ENCODE measurements at regions not wholly inside any gene's neighbourhood (a gene's known extent, or its start where the extent isn't known, plus 50 kb on each side); places are given as distances from the start of the nearest gene placed in this dataset.

DNA sequence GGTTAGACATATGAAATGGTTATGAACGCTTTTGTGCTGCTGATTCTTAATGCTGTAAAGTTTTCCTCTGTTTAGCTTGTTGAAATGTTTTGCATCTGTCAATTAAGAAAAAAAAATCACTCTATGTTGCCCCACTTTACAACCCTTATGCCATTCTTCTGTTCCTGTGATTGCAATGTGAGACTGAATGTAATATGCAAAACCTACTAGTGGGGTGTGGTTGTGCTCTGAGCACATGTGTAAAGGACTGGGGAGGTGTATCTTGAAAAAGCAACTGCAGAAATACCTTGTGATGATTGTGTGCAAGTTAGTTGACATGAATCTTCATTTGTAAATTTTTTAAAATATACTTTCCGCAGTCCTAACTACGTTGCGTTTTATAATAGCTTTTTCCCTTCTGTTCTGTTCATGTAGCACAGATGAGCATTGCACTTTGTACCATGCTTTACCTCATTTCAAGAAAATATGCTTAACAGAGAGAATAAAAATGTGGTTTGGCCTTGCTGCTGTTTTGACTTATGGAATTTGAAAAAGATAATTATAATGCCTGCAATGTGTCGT, 357.0 kb upstream of the PIK3R1 start:
- ChIA-PET POLR2A (no interaction called here), CTCF (no interaction called here)
- Mint-ChIP-seq H3K4me1 (no peaks in the 10 kb centered on the region), H3K4me3 (no peak overlapping the region), H3K27ac (no peak overlapping the region), H3K27me3 (no peaks in the 10 kb centered on the region), H3K9me3 (ENCODE audit: insufficient read depth) (peaks cover 3% of the 10 kb centered on the region)
- Histone ChIP-seq H3K27me3 (replicated peaks in 1 of 4; ENCODE audit: control extremely low read depth in 1 of 4, control insufficient read depth in 3 of 4, insufficient read depth in 4 of 4, low read length in 3 of 4) (no peaks in the 10 kb centered on the region), H3K9me3 (ENCODE audit: control extremely low read depth in 1 of 3, control insufficient read depth in 2 of 3, insufficient read depth in 1 of 3, low read length in 2 of 3) (peaks cover 0 to 4% (median 0%) of the 10 kb centered on the region in 3 donors), H2AFZ (ENCODE audit: insufficient read depth, low read depth, low read length, poor library complexity, severe bottlenecking) (no peak overlapping the region), H3K4me1 (ENCODE audit: control insufficient read depth in 2 of 2, insufficient read depth in 2 of 2, low read length in 2 of 2) (no peaks in the 10 kb centered on the region), H3K79me2 (ENCODE audit: control insufficient read depth, insufficient read depth, low read length) (no peaks in the 10 kb centered on the region), H3K27ac (ENCODE audit: low read length in 2 of 2) (no peak overlapping the region), H3K4me2 (replicated peaks; ENCODE audit: low read depth, low read length, poor library complexity, severe bottlenecking) (no peak overlapping the region), H3K9ac (ENCODE audit: low read length) (no peak overlapping the region), H4K20me1 (ENCODE audit: control insufficient read depth, insufficient read depth, low read length, poor library complexity, severe bottlenecking) (no peaks in the 10 kb centered on the region), H3K4me3 (ENCODE audit: control extremely low read depth in 1 of 5, extremely low read depth in 1 of 5, insufficient read depth in 1 of 5, low read depth in 2 of 5, low read length in 4 of 5) (no peak overlapping the region), H3K36me3 (replicated peaks in 1 of 2; ENCODE audit: control extremely low read depth in 1 of 2, control insufficient read depth in 1 of 2, extremely low read depth in 1 of 2, insufficient read depth in 2 of 2, low read length in 1 of 2) (no peaks in the 10 kb centered on the region)
- TF ChIP-seq CTCF (IDR thresholded peaks at IDR 0.05): no peak
- TF ChIP-seq EZH2 (IDR thresholded peaks at IDR 0.05; ENCODE audit: borderline replicate concordance, insufficient read depth, low read depth, low read length, poor library complexity, severe bottlenecking): no peak
- DNase-seq (no peak), ATAC-seq (ENCODE audit: low read depth) (no peak)
- no CpG with 5 or more reads among the region's 5 CpGs for WGBS (ENCODE audit: insufficient coverage)
- intact Hi-C loops (cut with micrococcal nuclease): no loop called here

DNA sequence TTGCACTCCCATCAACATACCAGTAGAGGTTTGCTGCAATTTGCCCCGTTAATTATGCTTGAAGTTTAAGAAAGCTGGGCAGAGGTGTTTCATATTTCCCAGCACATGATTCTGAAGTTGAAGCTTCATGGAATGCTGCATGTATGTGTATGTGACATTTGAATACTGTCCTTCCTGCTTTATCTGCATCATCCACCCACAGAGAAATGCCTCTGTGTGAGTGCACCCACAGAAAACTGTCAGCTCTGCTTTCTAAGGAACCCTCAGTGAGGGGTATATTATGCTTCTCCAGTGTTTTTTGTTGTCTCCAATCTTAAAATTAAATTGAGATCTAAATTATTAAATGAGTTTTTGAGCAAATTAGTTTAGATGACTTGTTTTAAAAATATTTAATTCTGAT, 358.1 kb upstream of the PIK3R1 start:
- intact Hi-C loops (cut with micrococcal nuclease): no loop called here
- Histone ChIP-seq H4K20me1 (ENCODE audit: control insufficient read depth, insufficient read depth, low read length, poor library complexity, severe bottlenecking) (no peaks in the 10 kb centered on the region), H3K27ac (ENCODE audit: low read length in 2 of 2) (no peak overlapping the region), H3K27me3 (replicated peaks in 1 of 4; ENCODE audit: control extremely low read depth in 1 of 4, control insufficient read depth in 3 of 4, insufficient read depth in 4 of 4, low read length in 3 of 4) (no peaks in the 10 kb centered on the region), H3K9ac (ENCODE audit: low read length) (no peak overlapping the region), H3K36me3 (replicated peaks in 1 of 2; ENCODE audit: control extremely low read depth in 1 of 2, control insufficient read depth in 1 of 2, extremely low read depth in 1 of 2, insufficient read depth in 2 of 2, low read length in 1 of 2) (no peaks in the 10 kb centered on the region), H3K4me1 (ENCODE audit: control insufficient read depth in 2 of 2, insufficient read depth in 2 of 2, low read length in 2 of 2) (no peaks in the 10 kb centered on the region), H3K4me2 (replicated peaks; ENCODE audit: low read depth, low read length, poor library complexity, severe bottlenecking) (no peak overlapping the region), H3K4me3 (ENCODE audit: control extremely low read depth in 1 of 5, extremely low read depth in 1 of 5, insufficient read depth in 1 of 5, low read depth in 2 of 5, low read length in 4 of 5) (no peak overlapping the region), H3K9me3 (ENCODE audit: control extremely low read depth in 1 of 3, control insufficient read depth in 2 of 3, insufficient read depth in 1 of 3, low read length in 2 of 3) (peaks cover 0 to 4% (median 0%) of the 10 kb centered on the region in 3 donors), H3K79me2 (ENCODE audit: control insufficient read depth, insufficient read depth, low read length) (no peaks in the 10 kb centered on the region), H2AFZ (ENCODE audit: insufficient read depth, low read depth, low read length, poor library complexity, severe bottlenecking) (no peak overlapping the region)
- WGBS (ENCODE audit: insufficient coverage): no CpG with 5 or more reads among the region's 1 CpG
- no peaks in the 10 kb centered on the region for H3K27me3 Mint-ChIP-seq
- CTCF ChIA-PET: no interaction called here
- ATAC-seq (ENCODE audit: low read depth) (no peak), DNase-seq (no peak)
- peaks cover 4% of the 10 kb centered on the region for H3K9me3 Mint-ChIP-seq (ENCODE audit: insufficient read depth)
- POLR2A ChIA-PET: no interaction called here
- no peak overlapping the region for H3K4me3 Mint-ChIP-seq
- H3K4me1 Mint-ChIP-seq: no peaks in the 10 kb centered on the region
- no peak overlapping the region for H3K27ac Mint-ChIP-seq
- no peak for TF ChIP-seq EZH2 (IDR thresholded peaks at IDR 0.05; ENCODE audit: borderline replicate concordance, insufficient read depth, low read depth, low read length, poor library complexity, severe bottlenecking)
- TF ChIP-seq CTCF (IDR thresholded peaks at IDR 0.05): no peak

Measured in B cell (primary cell).